Transverse colon (tissue), 3 donors: ENCODE measurements at regions not wholly inside any gene's neighbourhood (a gene's known extent, or its start where the extent isn't known, plus 50 kb on each side); places are given as distances from the start of the nearest gene placed in this dataset.

Experiments used
- POLR2A ChIP-seq: fragments of 450-650 bp; IDR thresholded peaks from one replicate; pipeline ENCODE4 v1.6.1; 2016; ENCODE audit warnings: antibody characterized with exemption, mild to moderate bottlenecking, moderate library complexity
- TF ChIP-seq, protein P1 (sequence below), 5 experiments: fragments of 200-600 bp in 3 of 5; fragments of 450-650 bp in 2 of 5; sonication (generic) in 3 of 5; IDR thresholded peaks; 1 replicate in 2 of 5; 2 replicates in 3 of 5; pipeline ENCODE4 v1.5.1; 2016 to 2017; ENCODE audit warnings: antibody characterized with exemption in 5 of 5, inconsistent platforms in 3 of 5, mild to moderate bottlenecking in 2 of 5, moderate library complexity in 1 of 5

DNA sequence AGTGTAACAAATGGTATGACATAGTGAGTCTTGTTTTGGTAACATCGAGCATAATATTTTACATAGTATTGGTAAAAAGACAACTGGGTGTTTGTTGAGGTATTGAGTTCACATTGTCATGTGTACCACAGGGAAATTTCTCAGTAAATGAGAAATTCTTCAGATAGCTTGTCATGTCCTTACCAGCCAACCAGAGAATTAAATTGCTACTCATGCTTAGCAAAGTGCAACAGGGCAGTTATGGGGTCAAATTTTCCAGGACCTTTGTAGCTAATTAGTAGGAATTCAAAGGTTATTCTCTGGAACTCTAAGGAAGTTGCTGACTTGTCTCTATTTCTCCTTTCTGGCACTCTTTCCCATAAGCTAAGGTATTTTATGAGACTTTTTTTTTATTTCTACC, 595.7 kb downstream of the EFNA5 start:
- TF ChIP-seq, protein P1, sequence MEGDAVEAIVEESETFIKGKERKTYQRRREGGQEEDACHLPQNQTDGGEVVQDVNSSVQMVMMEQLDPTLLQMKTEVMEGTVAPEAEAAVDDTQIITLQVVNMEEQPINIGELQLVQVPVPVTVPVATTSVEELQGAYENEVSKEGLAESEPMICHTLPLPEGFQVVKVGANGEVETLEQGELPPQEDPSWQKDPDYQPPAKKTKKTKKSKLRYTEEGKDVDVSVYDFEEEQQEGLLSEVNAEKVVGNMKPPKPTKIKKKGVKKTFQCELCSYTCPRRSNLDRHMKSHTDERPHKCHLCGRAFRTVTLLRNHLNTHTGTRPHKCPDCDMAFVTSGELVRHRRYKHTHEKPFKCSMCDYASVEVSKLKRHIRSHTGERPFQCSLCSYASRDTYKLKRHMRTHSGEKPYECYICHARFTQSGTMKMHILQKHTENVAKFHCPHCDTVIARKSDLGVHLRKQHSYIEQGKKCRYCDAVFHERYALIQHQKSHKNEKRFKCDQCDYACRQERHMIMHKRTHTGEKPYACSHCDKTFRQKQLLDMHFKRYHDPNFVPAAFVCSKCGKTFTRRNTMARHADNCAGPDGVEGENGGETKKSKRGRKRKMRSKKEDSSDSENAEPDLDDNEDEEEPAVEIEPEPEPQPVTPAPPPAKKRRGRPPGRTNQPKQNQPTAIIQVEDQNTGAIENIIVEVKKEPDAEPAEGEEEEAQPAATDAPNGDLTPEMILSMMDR (IDR thresholded peaks at IDR 0.05) = no peak
- no peak for TF ChIP-seq POLR2A
